Sigmoid colon (tissue), 4 donors: ENCODE measurements at regions not wholly inside any gene's neighbourhood (a gene's known extent, or its start where the extent isn't known, plus 50 kb on each side); places are given as distances from the start of the nearest gene placed in this dataset.

Source experiments
- EP300 ChIP-seq, 4 donors: sonication (generic); formaldehyde crosslinking; IDR thresholded peaks; one replicate each; pipeline ENCODE4 v1.6.1; 2017; ENCODE audit warnings: antibody characterized with exemption in 4 of 4
- POLR2A ChIP-seq, 2 donors: fragments of 450-650 bp; IDR thresholded peaks; one replicate each; pipeline ENCODE4 v1.6.1; 2016; ENCODE audit warnings: antibody characterized with exemption in 2 of 2, mild to moderate bottlenecking in 2 of 2, moderate library complexity in 2 of 2
- POLR2AphosphoS5 ChIP-seq, 4 donors: sonication (generic); formaldehyde crosslinking; IDR thresholded peaks; one replicate each; pipeline ENCODE4 v1.6.1; 2017; ENCODE audit warnings: antibody characterized with exemption in 4 of 4
- TF ChIP-seq, protein P1 (sequence below), 4 experiments: fragments of 450-650 bp in 3 of 4; fragments of 200-600 bp in 1 of 4; IDR thresholded peaks; one replicate each; pipeline ENCODE4 v1.5.1; 2016 to 2019; ENCODE audit warnings: antibody characterized with exemption in 4 of 4, mild to moderate bottlenecking in 3 of 4, moderate library complexity in 2 of 4

GRCh38 chr2:183996825-183997793 lies 601.2 kb upstream of the ZNF804A start:
- TF ChIP-seq, protein P1, sequence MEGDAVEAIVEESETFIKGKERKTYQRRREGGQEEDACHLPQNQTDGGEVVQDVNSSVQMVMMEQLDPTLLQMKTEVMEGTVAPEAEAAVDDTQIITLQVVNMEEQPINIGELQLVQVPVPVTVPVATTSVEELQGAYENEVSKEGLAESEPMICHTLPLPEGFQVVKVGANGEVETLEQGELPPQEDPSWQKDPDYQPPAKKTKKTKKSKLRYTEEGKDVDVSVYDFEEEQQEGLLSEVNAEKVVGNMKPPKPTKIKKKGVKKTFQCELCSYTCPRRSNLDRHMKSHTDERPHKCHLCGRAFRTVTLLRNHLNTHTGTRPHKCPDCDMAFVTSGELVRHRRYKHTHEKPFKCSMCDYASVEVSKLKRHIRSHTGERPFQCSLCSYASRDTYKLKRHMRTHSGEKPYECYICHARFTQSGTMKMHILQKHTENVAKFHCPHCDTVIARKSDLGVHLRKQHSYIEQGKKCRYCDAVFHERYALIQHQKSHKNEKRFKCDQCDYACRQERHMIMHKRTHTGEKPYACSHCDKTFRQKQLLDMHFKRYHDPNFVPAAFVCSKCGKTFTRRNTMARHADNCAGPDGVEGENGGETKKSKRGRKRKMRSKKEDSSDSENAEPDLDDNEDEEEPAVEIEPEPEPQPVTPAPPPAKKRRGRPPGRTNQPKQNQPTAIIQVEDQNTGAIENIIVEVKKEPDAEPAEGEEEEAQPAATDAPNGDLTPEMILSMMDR (IDR thresholded peaks at IDR 0.05), result no peak
- TF ChIP-seq POLR2AphosphoS5 (IDR thresholded peaks at IDR 0.05), result no peak
- TF ChIP-seq POLR2A (IDR thresholded peaks at IDR 0.05), result no peak
- no peak for TF ChIP-seq EP300 (IDR thresholded peaks at IDR 0.05)
